OCI-LY7 (cell line): ENCODE measurements at regions not wholly inside any gene's neighbourhood (a gene's known extent, or its start where the extent isn't known, plus 50 kb on each side); places are given as distances from the start of the nearest gene placed in this dataset.

ENCODE experiments used
- BruUV-seq: library from RNA; stranded (reverse); fragments of 400-500 nt; replicated peaks from 2 replicates; lab custom pipeline; 2021; lab: Mats Ljungman, UMichigan
- CTCF ChIA-PET: fragments of 300-600 bp; sonication (Branson Sonifier 250); formaldehyde crosslinking; loops from one replicate; lab custom pipeline; 2022; ENCODE audit warnings: antibody characterized with exemption; ENCODE audit not compliant: unreplicated experiment; lab: Charles Lee
- POLR2A ChIA-PET: fragments of 300-600 bp; sonication (Branson Sonifier 250); formaldehyde crosslinking; loops from one replicate; lab custom pipeline; 2022; ENCODE audit warnings: antibody characterized with exemption; lab: Charles Lee
- DNase-seq: peaks from one replicate; pipeline ENCODE4 v3.0.0-alpha.2; 2015; ENCODE audit warnings: low spot score
- H2AFZ ChIP-seq: fragments of 200-600 bp; sonication (generic), shearing (Covaris generic); 2 replicates; pipeline ENCODE4 v1.6.1; 2014; ENCODE audit warnings: mild to moderate bottlenecking, antibody characterized with exemption, low read length, moderate library complexity
- H3K27ac ChIP-seq: fragments of 200-600 bp; sonication (generic); 2 replicates; pipeline ENCODE4 v1.5.1; 2014; ENCODE audit warnings: mixed run types, low read depth, mild to moderate bottlenecking, moderate library complexity, low read length, inconsistent platforms; ENCODE audit not compliant: poor library complexity, severe bottlenecking
- H3K36me3 ChIP-seq: fragments of 200-600 bp; sonication (generic); 2 replicates; pipeline ENCODE4 v1.6.1; 2014; ENCODE audit warnings: mild to moderate bottlenecking, antibody characterized with exemption, low read length, moderate library complexity, mixed read lengths; ENCODE audit not compliant: insufficient read depth
- H3K4me1 ChIP-seq: fragments of 200-600 bp; sonication (generic); 2 replicates; pipeline ENCODE4 v1.5.1; 2014; ENCODE audit warnings: mild to moderate bottlenecking, low read length; ENCODE audit not compliant: insufficient read depth, poor library complexity, severe bottlenecking
- H3K4me2 ChIP-seq: fragments of 200-600 bp; sonication (generic); 2 replicates; pipeline ENCODE4 v1.6.1; 2014; ENCODE audit warnings: mild to moderate bottlenecking, low read length
- H3K4me3 ChIP-seq: fragments of 200-600 bp; sonication (generic); 2 replicates; pipeline ENCODE4 v1.5.1; 2014; ENCODE audit warnings: mild to moderate bottlenecking, low read depth, low read length; ENCODE audit not compliant: poor library complexity, severe bottlenecking
- H3K79me2 ChIP-seq: fragments of 200-600 bp; sonication (generic); 2 replicates; pipeline ENCODE4 v1.6.1; 2016; ENCODE audit warnings: low read depth, mild to moderate bottlenecking, low read length, moderate library complexity, mixed read lengths; ENCODE audit not compliant: insufficient read depth
- H3K9me2 ChIP-seq: fragments of 200-600 bp; sonication (generic); 2 replicates; pipeline ENCODE4 v1.6.1; 2016; ENCODE audit warnings: mild to moderate bottlenecking, low read length, mixed read lengths; ENCODE audit not compliant: insufficient read depth
- H3K9me3 ChIP-seq: fragments of 200-600 bp; sonication (generic); 2 replicates; pipeline ENCODE4 v1.6.1; 2014; ENCODE audit warnings: mild to moderate bottlenecking, mixed run types, low read length, mixed read lengths
- H4K20me1 ChIP-seq: fragments of 200-600 bp; sonication (generic); 2 replicates; pipeline ENCODE4 v1.6.1; 2014; ENCODE audit warnings: mild to moderate bottlenecking, antibody characterized with exemption, low read length, moderate library complexity, mixed read lengths; ENCODE audit not compliant: insufficient read depth
- CTCF ChIP-seq: fragments of 200-600 bp; sonication (generic); conservative IDR thresholded peaks from 2 replicates; pipeline ENCODE4 v1.5.1; 2014; ENCODE audit warnings: mild to moderate bottlenecking, antibody characterized with exemption, low read length, moderate library complexity, mixed read lengths
- EZH2phosphoT487 ChIP-seq: fragments of 200-600 bp; sonication (generic); IDR thresholded peaks from 2 replicates; pipeline ENCODE4 v1.6.1; 2018; ENCODE audit warnings: low read depth, borderline replicate concordance, mild to moderate bottlenecking, mixed run types, antibody characterized with exemption, low read length, moderate library complexity, mixed read lengths
- intact Hi-C: fragments of 100-400 bp; cut with micrococcal nuclease; formaldehyde crosslinking; loops from one replicate; pipeline ENCODE4 v1.10.0; 2022; ENCODE audit not compliant: unreplicated experiment

- CTCF ChIA-PET = no interaction called here
- Histone ChIP-seq H3K36me3 (no peaks in the 10 kb centered on the region), H3K27ac (no peak overlapping the region), H3K9me3 (no peaks in the 10 kb centered on the region), H2AFZ (no peak overlapping the region), H3K4me1 (no peaks in the 10 kb centered on the region), H3K4me3 (no peak overlapping the region), H3K79me2 (no peaks in the 10 kb centered on the region), H3K4me2 (no peak overlapping the region), H3K9me2 (no peaks in the 10 kb centered on the region), H4K20me1 (no peaks in the 10 kb centered on the region)
- BruUV-seq = no TSS peak
- TF ChIP-seq CTCF (no peak), EZH2phosphoT487 (no peak)
- intact Hi-C loops = no loop called here
- no peak for DNase-seq
- POLR2A ChIA-PET = interaction anchor here (0.6 to 1.0 kb wide), 4 partner anchors 8 to 42 kb away, joined by 3 to 6 read pairs (median 4); no protein-coding TSS in a partner anchor
Measured at GRCh38 chr2:145910416-145910815, 1390.5 kb upstream of the ZEB2 start.

GRCh38 chr2:145909766-145910165, 1389.8 kb upstream of the ZEB2 start:
- ChIA-PET CTCF (no interaction called here), POLR2A (interaction anchor here (0.6 to 1.0 kb wide), 4 partner anchors 9 to 344 kb away, joined by 3 read pairs; no protein-coding TSS in a partner anchor)
- Histone ChIP-seq H3K36me3 (no peaks in the 10 kb centered on the region), H3K9me2 (no peaks in the 10 kb centered on the region), H3K4me1 (no peaks in the 10 kb centered on the region), H3K9me3 (no peaks in the 10 kb centered on the region), H3K4me3 (no peak overlapping the region), H3K79me2 (no peaks in the 10 kb centered on the region), H3K4me2 (no peak overlapping the region), H2AFZ (no peak overlapping the region), H3K27ac (no peak overlapping the region), H4K20me1 (no peaks in the 10 kb centered on the region)
- TF ChIP-seq EZH2phosphoT487 (no peak), CTCF (no peak)
- intact Hi-C loops = no loop called here
- no peak for DNase-seq
- BruUV-seq = no TSS peak

- H3K4me1 ChIP-seq = no peaks in the 10 kb centered on the region
- TF ChIP-seq CTCF (no peak), EZH2phosphoT487 (no peak)
Measured at GRCh38 chr2:145909175-145909755, 1389.3 kb upstream of the ZEB2 start.

More at GRCh38 chr2:145909175-145909755, 1389.3 kb upstream of the ZEB2 start:
- no peaks in the 10 kb centered on the region for H3K36me3 ChIP-seq
- H3K9me3 ChIP-seq = no peaks in the 10 kb centered on the region
- intact Hi-C loops = no loop called here
- ChIA-PET CTCF (no interaction called here), POLR2A (interaction anchor here (0.6 to 1.1 kb wide), 5 partner anchors 9 to 344 kb away, joined by 3 to 4 read pairs (median 3); no protein-coding TSS in a partner anchor)
- H3K4me3 ChIP-seq = no peak overlapping the region
- no peaks in the 10 kb centered on the region for H4K20me1 ChIP-seq
- H3K27ac ChIP-seq = no peak overlapping the region
- H3K79me2 ChIP-seq = no peaks in the 10 kb centered on the region
- H3K9me2 ChIP-seq = no peaks in the 10 kb centered on the region
- H2AFZ ChIP-seq = no peak overlapping the region
- BruUV-seq = no TSS peak
- no peak for DNase-seq
- no peak overlapping the region for H3K4me2 ChIP-seq
